ENCODE measurements at regions not wholly inside any gene's neighbourhood (a gene's known extent, or its start where the extent isn't known, plus 50 kb on each side); places are given as distances from the start of the nearest gene placed in this dataset.

DNA sequence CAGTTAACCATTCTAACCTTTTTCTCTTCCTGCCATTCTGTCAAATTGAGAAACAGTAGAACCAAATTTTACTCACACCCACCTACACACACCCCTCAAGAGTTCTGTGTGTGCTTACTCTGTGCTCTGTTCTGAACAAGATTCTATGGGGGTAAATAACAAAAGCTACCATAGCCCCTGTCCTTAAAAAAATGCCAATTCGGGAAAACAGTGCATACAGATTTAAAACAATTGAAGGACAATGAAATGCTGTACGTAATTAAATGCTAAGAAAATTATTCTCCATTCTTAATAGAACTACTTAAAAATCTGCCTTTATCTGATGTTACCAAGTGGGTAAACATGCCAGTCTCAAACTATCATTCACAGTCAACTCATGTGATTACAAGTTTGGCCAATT is 1107.5 kb downstream of the TUSC7 start:
- H3K4me2 ChIP-seq, result no peak overlapping the region
- no peaks in the 10 kb centered on the region for H3K9me3 Mint-ChIP-seq
- ATAC-seq (no peak), DNase-seq (ENCODE audit: low spot score) (no peak)
- H3K4me1 Mint-ChIP-seq, result peaks cover 5% of the 10 kb centered on the region; the same call in 2 of the 3 replicates
- no peaks in the 10 kb centered on the region for H3K36me3 ChIP-seq (ENCODE audit: insufficient read depth)
- H3K4me3 Mint-ChIP-seq, result no peak overlapping the region
- peaks cover 6% of the 10 kb centered on the region; the same call in 1 of the 2 replicates for H3K4me1 ChIP-seq (ENCODE audit: insufficient read depth)
- no peaks in the 10 kb centered on the region for H3K79me2 ChIP-seq (replicated peaks; ENCODE audit: insufficient read depth)
- H3K27ac ChIP-seq (ENCODE audit: low read depth), result no peak overlapping the region
- no peaks in the 10 kb centered on the region for H3K27me3 Mint-ChIP-seq (ENCODE audit: insufficient read depth, low read depth, poor library complexity)
- no peaks in the 10 kb centered on the region for H3K36me3 Mint-ChIP-seq (ENCODE audit: low read depth)
- no peak overlapping the region for H2AFZ ChIP-seq
- no peak overlapping the region for H3K27ac Mint-ChIP-seq
- peaks cover 4% of the 10 kb centered on the region; the same call in 1 of the 2 replicates for H3K9me2 ChIP-seq (ENCODE audit: insufficient read depth)
- H4K20me1 ChIP-seq (replicated peaks; ENCODE audit: insufficient read depth), result no peaks in the 10 kb centered on the region
- no peak for TF ChIP-seq ZNF114 (CRISPR knock-in tag; IDR thresholded peaks at IDR 0.05)
- TF ChIP-seq, protein P1, sequence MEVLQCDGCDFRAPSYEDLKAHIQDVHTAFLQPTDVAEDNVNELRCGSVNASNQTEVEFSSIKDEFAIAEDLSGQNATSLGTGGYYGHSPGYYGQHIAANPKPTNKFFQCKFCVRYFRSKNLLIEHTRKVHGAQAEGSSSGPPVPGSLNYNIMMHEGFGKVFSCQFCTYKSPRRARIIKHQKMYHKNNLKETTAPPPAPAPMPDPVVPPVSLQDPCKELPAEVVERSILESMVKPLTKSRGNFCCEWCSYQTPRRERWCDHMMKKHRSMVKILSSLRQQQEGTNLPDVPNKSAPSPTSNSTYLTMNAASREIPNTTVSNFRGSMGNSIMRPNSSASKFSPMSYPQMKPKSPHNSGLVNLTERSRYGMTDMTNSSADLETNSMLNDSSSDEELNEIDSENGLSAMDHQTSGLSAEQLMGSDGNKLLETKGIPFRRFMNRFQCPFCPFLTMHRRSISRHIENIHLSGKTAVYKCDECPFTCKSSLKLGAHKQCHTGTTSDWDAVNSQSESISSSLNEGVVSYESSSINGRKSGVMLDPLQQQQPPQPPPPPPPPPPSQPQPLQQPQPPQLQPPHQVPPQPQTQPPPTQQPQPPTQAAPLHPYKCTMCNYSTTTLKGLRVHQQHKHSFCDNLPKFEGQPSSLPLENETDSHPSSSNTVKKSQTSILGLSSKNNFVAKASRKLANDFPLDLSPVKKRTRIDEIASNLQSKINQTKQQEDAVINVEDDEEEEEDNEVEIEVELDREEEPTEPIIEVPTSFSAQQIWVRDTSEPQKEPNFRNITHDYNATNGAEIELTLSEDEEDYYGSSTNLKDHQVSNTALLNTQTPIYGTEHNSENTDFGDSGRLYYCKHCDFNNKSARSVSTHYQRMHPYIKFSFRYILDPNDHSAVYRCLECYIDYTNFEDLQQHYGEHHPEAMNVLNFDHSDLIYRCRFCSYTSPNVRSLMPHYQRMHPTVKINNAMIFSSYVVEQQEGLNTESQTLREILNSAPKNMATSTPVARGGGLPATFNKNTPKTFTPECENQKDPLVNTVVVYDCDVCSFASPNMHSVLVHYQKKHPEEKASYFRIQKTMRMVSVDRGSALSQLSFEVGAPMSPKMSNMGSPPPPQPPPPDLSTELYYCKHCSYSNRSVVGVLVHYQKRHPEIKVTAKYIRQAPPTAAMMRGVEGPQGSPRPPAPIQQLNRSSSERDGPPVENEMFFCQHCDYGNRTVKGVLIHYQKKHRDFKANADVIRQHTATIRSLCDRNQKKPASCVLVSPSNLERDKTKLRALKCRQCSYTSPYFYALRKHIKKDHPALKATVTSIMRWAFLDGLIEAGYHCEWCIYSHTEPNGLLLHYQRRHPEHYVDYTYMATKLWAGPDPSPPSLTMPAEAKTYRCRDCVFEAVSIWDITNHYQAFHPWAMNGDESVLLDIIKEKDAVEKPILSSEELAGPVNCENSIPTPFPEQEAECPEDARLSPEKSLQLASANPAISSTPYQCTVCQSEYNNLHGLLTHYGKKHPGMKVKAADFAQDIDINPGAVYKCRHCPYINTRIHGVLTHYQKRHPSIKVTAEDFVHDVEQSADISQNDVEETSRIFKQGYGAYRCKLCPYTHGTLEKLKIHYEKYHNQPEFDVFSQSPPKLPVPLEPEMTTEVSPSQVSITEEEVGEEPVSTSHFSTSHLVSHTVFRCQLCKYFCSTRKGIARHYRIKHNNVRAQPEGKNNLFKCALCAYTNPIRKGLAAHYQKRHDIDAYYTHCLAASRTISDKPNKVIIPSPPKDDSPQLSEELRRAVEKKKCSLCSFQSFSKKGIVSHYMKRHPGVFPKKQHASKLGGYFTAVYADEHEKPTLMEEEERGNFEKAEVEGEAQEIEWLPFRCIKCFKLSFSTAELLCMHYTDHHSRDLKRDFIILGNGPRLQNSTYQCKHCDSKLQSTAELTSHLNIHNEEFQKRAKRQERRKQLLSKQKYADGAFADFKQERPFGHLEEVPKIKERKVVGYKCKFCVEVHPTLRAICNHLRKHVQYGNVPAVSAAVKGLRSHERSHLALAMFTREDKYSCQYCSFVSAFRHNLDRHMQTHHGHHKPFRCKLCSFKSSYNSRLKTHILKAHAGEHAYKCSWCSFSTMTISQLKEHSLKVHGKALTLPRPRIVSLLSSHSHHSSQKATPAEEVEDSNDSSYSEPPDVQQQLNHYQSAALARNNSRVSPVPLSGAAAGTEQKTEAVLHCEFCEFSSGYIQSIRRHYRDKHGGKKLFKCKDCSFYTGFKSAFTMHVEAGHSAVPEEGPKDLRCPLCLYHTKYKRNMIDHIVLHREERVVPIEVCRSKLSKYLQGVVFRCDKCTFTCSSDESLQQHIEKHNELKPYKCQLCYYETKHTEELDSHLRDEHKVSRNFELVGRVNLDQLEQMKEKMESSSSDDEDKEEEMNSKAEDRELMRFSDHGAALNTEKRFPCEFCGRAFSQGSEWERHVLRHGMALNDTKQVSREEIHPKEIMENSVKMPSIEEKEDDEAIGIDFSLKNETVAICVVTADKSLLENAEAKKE (CRISPR knock-in tag; IDR thresholded peaks at IDR 0.05), result no peak
- TF ChIP-seq, protein P2, sequence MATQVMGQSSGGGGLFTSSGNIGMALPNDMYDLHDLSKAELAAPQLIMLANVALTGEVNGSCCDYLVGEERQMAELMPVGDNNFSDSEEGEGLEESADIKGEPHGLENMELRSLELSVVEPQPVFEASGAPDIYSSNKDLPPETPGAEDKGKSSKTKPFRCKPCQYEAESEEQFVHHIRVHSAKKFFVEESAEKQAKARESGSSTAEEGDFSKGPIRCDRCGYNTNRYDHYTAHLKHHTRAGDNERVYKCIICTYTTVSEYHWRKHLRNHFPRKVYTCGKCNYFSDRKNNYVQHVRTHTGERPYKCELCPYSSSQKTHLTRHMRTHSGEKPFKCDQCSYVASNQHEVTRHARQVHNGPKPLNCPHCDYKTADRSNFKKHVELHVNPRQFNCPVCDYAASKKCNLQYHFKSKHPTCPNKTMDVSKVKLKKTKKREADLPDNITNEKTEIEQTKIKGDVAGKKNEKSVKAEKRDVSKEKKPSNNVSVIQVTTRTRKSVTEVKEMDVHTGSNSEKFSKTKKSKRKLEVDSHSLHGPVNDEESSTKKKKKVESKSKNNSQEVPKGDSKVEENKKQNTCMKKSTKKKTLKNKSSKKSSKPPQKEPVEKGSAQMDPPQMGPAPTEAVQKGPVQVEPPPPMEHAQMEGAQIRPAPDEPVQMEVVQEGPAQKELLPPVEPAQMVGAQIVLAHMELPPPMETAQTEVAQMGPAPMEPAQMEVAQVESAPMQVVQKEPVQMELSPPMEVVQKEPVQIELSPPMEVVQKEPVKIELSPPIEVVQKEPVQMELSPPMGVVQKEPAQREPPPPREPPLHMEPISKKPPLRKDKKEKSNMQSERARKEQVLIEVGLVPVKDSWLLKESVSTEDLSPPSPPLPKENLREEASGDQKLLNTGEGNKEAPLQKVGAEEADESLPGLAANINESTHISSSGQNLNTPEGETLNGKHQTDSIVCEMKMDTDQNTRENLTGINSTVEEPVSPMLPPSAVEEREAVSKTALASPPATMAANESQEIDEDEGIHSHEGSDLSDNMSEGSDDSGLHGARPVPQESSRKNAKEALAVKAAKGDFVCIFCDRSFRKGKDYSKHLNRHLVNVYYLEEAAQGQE (IDR thresholded peaks at IDR 0.05; ENCODE audit: unreplicated experiment), result no peak
- TF ChIP-seq JUNB (IDR thresholded peaks at IDR 0.05; ENCODE audit: unreplicated experiment), result no peak
- TF ChIP-seq, protein P3, sequence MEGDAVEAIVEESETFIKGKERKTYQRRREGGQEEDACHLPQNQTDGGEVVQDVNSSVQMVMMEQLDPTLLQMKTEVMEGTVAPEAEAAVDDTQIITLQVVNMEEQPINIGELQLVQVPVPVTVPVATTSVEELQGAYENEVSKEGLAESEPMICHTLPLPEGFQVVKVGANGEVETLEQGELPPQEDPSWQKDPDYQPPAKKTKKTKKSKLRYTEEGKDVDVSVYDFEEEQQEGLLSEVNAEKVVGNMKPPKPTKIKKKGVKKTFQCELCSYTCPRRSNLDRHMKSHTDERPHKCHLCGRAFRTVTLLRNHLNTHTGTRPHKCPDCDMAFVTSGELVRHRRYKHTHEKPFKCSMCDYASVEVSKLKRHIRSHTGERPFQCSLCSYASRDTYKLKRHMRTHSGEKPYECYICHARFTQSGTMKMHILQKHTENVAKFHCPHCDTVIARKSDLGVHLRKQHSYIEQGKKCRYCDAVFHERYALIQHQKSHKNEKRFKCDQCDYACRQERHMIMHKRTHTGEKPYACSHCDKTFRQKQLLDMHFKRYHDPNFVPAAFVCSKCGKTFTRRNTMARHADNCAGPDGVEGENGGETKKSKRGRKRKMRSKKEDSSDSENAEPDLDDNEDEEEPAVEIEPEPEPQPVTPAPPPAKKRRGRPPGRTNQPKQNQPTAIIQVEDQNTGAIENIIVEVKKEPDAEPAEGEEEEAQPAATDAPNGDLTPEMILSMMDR (conservative IDR thresholded peaks at IDR 0.05; ENCODE audit: low read depth in 2 of 2), result no peak
- TF ChIP-seq, protein P4, sequence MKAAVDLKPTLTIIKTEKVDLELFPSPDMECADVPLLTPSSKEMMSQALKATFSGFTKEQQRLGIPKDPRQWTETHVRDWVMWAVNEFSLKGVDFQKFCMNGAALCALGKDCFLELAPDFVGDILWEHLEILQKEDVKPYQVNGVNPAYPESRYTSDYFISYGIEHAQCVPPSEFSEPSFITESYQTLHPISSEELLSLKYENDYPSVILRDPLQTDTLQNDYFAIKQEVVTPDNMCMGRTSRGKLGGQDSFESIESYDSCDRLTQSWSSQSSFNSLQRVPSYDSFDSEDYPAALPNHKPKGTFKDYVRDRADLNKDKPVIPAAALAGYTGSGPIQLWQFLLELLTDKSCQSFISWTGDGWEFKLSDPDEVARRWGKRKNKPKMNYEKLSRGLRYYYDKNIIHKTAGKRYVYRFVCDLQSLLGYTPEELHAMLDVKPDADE (IDR thresholded peaks at IDR 0.05), result no peak
- no peak for TF ChIP-seq EZH2phosphoT487 (IDR thresholded peaks at IDR 0.05; ENCODE audit: unreplicated experiment)
- no peak for TF ChIP-seq STAT1 (IDR thresholded peaks at IDR 0.05; ENCODE audit: unreplicated experiment)
- TF ChIP-seq CREB1 (CRISPR knock-in tag; IDR thresholded peaks at IDR 0.05; ENCODE audit: low read depth), result no peak
- no peak for TF ChIP-seq EZH2 (IDR thresholded peaks at IDR 0.05; ENCODE audit: low read depth, unreplicated experiment)
- no peak for TF ChIP-seq ZNF331 (CRISPR knock-in tag; IDR thresholded peaks at IDR 0.05; ENCODE audit: low read depth)
- TF ChIP-seq POLR2AphosphoS5 (IDR thresholded peaks at IDR 0.05; ENCODE audit: low read depth), result no peak
- no peak for TF ChIP-seq NANOG (IDR thresholded peaks at IDR 0.05; ENCODE audit: borderline replicate concordance)
- H3F3A ChIP-seq (replicated peaks; ENCODE audit: low read depth), result no peaks in the 10 kb centered on the region
- no peaks in the 10 kb centered on the region for H3K27me3 ChIP-seq (ENCODE audit: insufficient read depth)
- H3K4me3 ChIP-seq, result no peak overlapping the region

Data from GM23338 (cell line).